ENCODE measurements at regions not wholly inside any gene's neighbourhood (a gene's known extent, or its start where the extent isn't known, plus 50 kb on each side); places are given as distances from the start of the nearest gene placed in this dataset.
A peak's percentile ranks its signal among the peaks of the same experiment; 100 is the strongest.
"Not testable (repeated sequence)": the region's sequence is repeated elsewhere in the genome, so short reads cannot be mapped to it uniquely, and the experiment has no call there.

GRCh38 chr7:65749518-65749917 lies 123.4 kb upstream of the VKORC1L1 start:
- no peak for DNase-seq

DNA sequence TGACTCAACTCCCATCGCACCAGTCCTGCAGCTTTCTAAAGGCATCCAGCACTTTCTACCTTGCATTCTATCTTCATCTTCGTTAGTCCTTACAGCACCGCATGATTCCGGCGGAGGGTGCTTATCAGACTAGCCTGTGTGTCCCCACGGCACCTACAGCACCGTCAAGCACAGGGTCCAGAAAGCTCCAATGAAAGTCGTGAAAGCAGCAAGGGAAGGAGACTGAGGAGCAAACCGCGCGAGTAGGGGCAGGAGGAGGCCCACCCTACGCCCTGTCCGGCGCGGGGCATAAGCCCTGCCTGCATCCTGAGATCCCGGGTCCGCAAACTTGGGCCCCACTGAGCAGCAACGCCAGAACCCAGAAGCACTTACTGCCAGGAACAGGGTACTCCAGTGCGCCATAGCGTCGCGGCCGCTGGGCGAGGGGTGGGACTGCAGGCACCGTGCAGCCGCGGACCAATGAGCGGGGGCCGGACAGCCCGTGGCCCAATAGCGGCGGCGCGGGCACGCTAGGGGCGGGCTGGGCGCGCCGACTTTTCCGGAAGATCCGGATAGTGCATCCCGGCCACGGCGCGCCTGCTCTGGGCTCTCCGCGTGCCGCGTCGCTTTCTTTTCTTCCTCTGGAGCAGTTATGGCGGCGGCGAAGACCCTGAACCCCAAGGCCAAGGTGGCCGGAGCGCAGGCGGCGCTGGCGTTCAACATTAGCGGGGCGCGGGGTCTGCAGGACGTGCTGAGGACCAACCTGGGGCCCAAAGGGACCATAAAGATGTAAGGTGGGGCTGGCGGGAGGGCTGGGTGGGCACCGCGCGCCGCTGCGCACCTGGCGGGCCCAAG lies 122.1 kb upstream of the VKORC1L1 start:
- DNase-seq = peak; percentile 90

DNA sequence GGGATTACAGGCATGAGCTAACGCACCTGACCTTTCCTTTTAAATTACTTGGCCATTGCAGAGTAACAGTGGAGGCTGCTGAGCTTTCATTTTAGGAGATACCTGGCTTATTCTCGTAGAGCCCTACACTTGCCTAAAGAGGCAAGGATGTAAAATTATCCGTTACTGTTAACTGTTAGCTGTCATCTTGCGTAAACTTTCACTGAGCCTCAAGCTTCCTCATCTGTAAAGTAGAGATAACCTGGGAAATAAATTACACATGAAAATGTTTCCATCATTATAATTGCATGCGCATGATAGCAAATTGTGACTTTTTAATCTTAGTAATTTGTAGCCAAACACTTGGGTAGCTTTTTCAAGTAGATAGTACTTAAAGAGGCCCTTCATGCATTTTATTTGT lies 118.8 kb upstream of the VKORC1L1 start:
- DNase-seq = not testable (repeated sequence)

DNA sequence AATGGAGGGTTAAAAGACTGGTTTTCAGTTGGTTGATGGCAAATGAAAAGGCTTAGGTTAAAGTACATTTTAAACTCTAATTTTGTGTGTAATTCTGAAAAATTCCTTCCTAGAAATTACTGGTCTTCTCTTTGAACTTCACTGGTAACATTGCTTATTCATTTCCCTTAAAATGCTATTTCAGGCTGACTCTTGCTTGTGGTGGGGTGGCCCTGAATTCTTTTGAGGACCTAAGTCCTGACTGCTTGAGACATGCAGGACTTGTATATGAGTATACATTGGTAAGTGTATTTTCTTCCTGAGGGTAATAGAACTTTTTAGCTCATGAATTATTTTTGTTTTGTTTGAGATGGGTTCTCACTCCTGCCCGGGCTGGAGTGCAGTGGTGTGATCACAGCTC lies 113.9 kb upstream of the VKORC1L1 start:
- not testable (repeated sequence) for DNase-seq

DNA sequence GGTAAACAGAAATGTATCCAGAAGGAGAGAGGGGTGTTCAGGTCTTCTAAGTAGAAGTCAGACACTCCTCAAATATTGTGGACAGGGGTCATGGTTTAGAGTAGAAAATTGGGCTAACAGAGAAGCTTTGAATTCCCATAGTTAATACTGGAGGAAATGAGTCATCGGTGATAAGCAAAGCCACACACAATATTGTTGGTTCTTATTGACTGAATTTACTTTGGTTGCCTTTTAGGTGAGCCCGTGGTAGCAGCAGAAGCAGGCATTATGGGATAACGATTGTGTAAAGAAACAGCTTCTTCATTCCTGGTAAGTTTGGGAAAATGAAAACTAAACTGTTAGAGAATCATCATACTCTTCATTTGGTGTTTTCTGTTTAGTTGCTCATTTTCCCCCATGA lies 110.2 kb upstream of the VKORC1L1 start:
- not testable (repeated sequence) for DNase-seq

GRCh38 chr7:65763114-65763513 lies 109.8 kb upstream of the VKORC1L1 start:
- not testable (repeated sequence) for DNase-seq

DNA sequence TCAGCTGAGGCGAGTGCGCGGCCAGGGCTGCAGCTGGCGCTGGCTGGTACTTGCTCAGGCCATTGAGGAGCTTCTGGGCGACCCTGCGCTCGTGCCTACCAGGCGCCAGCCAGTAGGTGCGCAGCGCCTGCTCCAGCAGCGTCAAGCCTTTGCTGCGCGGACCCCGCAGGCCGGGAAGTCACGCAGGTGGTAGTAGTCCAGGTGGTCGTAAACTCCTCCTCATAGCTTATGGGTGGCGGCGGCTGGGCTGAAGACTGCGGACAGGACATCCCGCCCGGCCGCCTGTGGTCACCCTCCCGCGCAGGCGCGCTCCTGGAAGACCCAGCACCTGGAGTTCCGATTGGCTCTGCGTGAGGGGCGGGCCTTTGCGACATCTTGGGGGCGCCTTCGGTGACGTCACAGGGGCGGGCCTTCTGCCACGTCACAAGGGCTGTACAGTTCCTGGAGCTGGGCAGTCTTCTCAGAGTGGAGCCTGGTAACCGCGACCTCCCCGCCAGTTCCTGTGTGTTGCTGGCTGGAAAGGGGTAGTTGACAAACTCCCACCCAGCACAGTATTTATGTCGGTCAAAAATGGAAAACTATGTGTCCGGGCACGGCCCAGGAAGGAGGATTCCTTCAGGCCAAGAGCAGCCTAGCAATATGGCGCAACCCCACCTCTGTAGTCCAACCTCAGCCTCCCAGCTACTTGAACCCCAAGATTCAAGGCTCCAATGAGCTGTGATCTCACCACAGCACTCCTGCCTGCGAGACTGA lies 102.2 kb upstream of the VKORC1L1 start:
- DNase-seq = peak; percentile 94

GRCh38 chr7:65771226-65771569 lies 101.7 kb upstream of the VKORC1L1 start:
- DNase-seq = not testable (repeated sequence)

DNA sequence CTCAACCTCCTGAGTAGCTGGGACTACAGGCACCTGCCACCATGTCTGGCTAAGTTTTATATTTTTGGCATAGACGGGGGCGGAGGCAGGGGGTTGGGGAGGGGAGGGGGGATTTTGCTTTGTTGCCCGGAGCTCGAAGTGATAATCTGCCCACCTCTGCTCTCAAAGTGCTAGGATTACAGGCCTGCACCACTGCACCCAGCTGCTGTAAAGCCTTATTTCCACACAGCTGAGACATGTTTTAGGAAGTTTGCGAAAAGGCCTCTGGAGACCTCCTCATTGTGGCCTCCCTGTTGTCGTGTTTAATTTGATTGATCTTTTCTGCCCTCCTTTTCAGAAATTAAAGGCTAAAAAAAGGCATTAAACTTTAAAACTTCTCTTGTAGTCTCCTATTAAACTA lies 96.2 kb upstream of the VKORC1L1 start:
- DNase-seq = not testable (repeated sequence)

GRCh38 chr7:65789943-65790342 lies 82.9 kb upstream of the VKORC1L1 start:
- not testable (repeated sequence) for DNase-seq

GRCh38 chr7:65791788-65792187 lies 81.1 kb upstream of the VKORC1L1 start:
- DNase-seq = not testable (repeated sequence)

GRCh38 chr7:65792726-65793125 lies 80.1 kb upstream of the VKORC1L1 start:
- not testable (repeated sequence) for DNase-seq

DNA sequence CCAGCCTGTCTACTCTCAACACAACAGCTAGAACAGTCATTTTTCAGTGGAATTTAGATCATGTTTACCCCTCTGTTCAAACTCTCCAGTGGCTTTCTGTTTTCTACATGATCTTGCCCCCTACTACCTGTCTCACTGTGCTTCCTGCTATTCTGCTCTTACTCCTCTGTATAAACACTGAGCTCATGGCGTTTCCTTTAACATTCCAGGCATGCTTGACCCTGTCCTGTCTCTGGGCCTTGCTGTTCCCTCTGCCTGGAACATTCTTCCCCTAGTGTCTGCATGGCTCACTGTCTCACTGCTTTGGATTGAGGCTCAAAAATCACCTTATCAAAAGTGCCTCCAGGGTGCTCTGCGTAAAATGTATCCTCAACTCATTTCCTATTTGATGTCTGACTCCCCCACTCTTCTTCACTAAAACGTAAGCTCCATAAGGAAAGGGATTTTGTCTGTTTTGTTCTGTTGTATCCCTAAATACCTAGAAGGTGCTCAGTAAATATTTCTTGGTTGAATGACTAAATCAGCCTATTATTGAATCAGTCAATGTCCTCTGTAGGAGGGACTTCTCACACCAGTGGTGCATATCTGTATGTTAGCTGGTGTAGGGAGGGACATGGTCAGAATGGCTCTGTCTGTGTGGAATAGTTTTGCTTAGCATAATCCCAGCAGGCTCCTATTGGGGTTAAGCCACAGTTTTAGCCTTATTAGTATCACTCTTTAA lies 78.0 kb upstream of the VKORC1L1 start:
- DNase-seq = not testable (repeated sequence)

- DNase-seq = not testable (repeated sequence)
Measured at GRCh38 chr7:65795392-65795716, 77.5 kb upstream of the VKORC1L1 start.

DNA sequence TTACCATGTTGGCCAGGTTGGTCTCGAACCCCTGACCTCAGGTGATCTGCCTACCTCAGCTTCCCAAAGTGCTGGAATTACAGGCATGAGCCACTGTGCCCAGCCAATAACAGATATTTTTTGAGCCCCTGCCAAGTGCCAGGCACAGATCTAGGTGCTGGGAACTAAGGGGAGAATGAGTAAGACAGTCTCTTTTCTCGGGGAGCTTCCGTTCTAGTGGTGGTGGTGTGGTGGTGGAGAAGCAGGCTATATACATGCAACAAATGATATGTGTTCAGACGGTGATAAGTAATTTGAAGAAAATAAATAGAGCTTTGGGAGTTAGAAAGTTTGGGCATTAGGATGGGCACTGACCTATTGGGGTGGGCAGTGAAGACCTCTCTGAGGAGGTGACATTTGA lies 76.7 kb upstream of the VKORC1L1 start:
- no peak for DNase-seq

- not testable (repeated sequence) for DNase-seq
Measured at GRCh38 chr7:65797086-65797485, 75.8 kb upstream of the VKORC1L1 start.

- DNase-seq = not testable (repeated sequence)
Measured at GRCh38 chr7:65797566-65797965, 75.3 kb upstream of the VKORC1L1 start.

DNA sequence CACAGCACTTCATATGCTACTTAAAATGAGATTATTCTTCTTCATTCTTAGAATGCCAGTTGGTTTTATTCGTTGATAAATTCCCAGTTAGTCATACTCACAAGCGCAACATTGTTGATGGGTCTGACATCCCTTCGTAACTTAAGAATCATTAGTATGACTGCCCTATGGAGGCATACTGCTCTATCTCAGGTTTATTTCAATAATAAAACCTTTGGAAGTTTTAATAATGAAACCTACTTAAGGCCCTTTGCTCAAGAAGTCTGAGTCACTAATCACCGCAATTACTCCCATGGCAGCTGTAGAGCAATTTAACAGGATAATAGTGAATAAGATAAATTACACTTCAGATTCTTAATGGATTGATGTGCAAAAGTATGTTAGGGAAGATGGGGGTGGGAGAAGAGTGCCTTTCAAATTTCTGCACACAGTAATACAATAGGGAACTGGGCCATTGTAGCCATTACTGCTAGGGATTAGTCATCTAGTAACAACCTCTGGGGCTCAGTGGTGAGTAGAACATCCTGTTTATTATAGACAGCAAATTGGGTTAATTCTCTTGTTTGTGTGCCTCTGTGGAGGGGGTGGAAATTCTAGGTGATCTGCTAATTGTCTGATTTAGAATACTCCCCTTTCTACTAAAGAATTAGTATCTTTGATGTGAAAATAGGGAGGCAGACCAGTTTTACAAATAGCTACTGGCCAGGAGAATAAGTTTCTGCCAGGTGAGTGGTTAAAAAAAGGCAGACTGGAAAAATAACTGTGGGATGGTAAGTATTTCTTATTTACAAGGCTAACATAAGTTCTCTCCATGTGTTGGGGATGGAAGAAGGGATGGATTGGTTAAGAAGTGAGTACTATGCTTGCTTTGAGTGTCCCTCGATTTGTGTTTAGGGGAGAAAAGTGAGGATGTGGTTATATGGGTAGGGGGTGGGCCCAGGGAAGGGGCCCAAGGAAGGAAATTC lies 74.5 kb upstream of the VKORC1L1 start:
- no peak for DNase-seq

GRCh38 chr7:65800191-65800590 lies 72.7 kb upstream of the VKORC1L1 start:
- not testable (repeated sequence) for DNase-seq

DNA sequence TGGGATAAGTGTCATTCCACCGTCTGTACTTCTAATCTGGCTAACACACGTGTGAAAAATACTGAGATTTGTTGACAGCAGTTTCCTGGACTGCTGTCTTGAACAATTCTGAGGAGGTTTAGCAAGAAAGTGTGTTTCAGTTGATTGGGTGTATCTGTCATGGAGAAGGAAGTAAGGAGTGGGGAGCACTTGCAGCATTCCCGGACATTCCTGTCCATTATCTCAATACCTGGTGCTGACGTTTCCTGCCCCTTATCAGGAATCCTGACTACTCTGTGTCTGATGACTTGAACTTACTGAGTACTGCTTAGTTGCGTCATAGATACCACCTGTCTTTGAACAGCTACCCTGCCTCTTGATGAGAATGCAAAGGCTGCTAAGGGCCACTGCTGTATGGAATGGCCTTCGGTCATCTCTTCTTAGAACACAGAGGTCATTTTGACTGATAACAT lies 72.0 kb upstream of the VKORC1L1 start:
- no peak for DNase-seq

GRCh38 chr7:65804887-65805286 lies 68.0 kb upstream of the VKORC1L1 start:
- no peak for DNase-seq

- DNase-seq = not testable (repeated sequence)
Measured at GRCh38 chr7:65807067-65807466, 65.8 kb upstream of the VKORC1L1 start.
